Adrenal gland (tissue), 5 donors: ENCODE measurements at regions not wholly inside any gene's neighbourhood (a gene's known extent, or its start where the extent isn't known, plus 50 kb on each side); places are given as distances from the start of the nearest gene placed in this dataset.
"Not testable (repeated sequence)": the region's sequence is repeated elsewhere in the genome, so short reads cannot be mapped to it uniquely, and the experiment has no call there.

Source experiments
- CTCF ChIP-seq, 6 experiments: fragments of 450-650 bp in 4 of 6; fragments of 200-600 bp in 2 of 6; sonication (generic) in 1 of 6; IDR thresholded peaks; 1 replicate in 5 of 6; 2 replicates in 1 of 6; pipeline versions ENCODE4 v1.5.1 to v1.8.0; 2016 to 2021; ENCODE audit warnings: antibody characterized with exemption in 6 of 6, mild to moderate bottlenecking in 2 of 6, moderate library complexity in 1 of 6
- POLR2A ChIP-seq, 2 donors: fragments of 450-650 bp; IDR thresholded peaks; one replicate each; pipeline ENCODE4 v1.6.1; 2017; ENCODE audit warnings: antibody characterized with exemption in 2 of 2, mild to moderate bottlenecking in 2 of 2, moderate library complexity in 1 of 2
- donor health status: DM: no; HTN: no; CAD: no.

- TF ChIP-seq CTCF, POLR2A (IDR thresholded peaks at IDR 0.05): not testable (repeated sequence)
These were observed 107.1 kb downstream of the PWWP3B start for GRCh38 chrX:106275172-106275571.
